Brain microvascular endothelial cell (primary cell): ENCODE measurements at regions not wholly inside any gene's neighbourhood (a gene's known extent, or its start where the extent isn't known, plus 50 kb on each side); places are given as distances from the start of the nearest gene placed in this dataset.

Experiments used
- DNase-seq: peaks from one replicate; pipeline ENCODE4 v3.0.0-alpha.2; 2020
- H3K27ac ChIP-seq: fragments of 250-450 bp; sonication (Bioruptor Pico); 2 replicates; pipeline ENCODE4 v1.5.1; 2020; ENCODE audit warnings: mild to moderate bottlenecking, moderate library complexity
- H3K27me3 ChIP-seq: fragments of 250-450 bp; sonication (Bioruptor Pico); replicated peaks from 2 replicates; pipeline ENCODE4 v1.5.1; 2020; ENCODE audit warnings: mild to moderate bottlenecking
- H3K36me3 ChIP-seq: fragments of 250-450 bp; sonication (Bioruptor Pico); replicated peaks from 2 replicates; pipeline ENCODE4 v1.5.1; 2020; ENCODE audit warnings: mild to moderate bottlenecking
- H3K4me3 ChIP-seq: 2 replicates; pipeline ENCODE4 v1.5.1; 2011; ENCODE audit warnings: low read depth, mild to moderate bottlenecking, control low read depth, low read length, moderate library complexity
- CTCF ChIP-seq: IDR thresholded peaks from 2 replicates; pipeline ENCODE4 v1.5.1; 2011; ENCODE audit warnings: low read depth, mild to moderate bottlenecking, moderate library complexity, low read length, control low read depth, inconsistent platforms; ENCODE audit errors: missing control alignments
- in situ Hi-C: cut with HindIII; loops from 2 replicates; pipeline ENCODE4 v1.10.0; 2017; ENCODE audit warnings: low sequenced_read_pairs, low pct_ligation_motif_present

GRCh38 chr14:49484180-49484579 is 102.0 kb downstream of the RPS29 start:
- in situ Hi-C loops: no loop called here
- Histone ChIP-seq H3K27me3 (no peaks in the 10 kb centered on the region), H3K36me3 (no peaks in the 10 kb centered on the region), H3K27ac (no peak overlapping the region), H3K4me3 (no peak overlapping the region)
- DNase-seq: no peak
- TF ChIP-seq CTCF: no peak

GRCh38 chr14:49483268-49483667 is 102.9 kb downstream of the RPS29 start:
- TF ChIP-seq CTCF: no peak
- no peak overlapping the region for H3K27ac ChIP-seq
- H3K27me3 ChIP-seq: no peaks in the 10 kb centered on the region
- in situ Hi-C loops: no loop called here
- H3K36me3 ChIP-seq: no peaks in the 10 kb centered on the region
- DNase-seq: no peak
- H3K4me3 ChIP-seq: no peak overlapping the region

GRCh38 chr14:49480979-49481498 is 105.1 kb downstream of the RPS29 start:
- DNase-seq: no peak
- Histone ChIP-seq H3K36me3 (no peaks in the 10 kb centered on the region), H3K27me3 (no peaks in the 10 kb centered on the region), H3K27ac (no peak overlapping the region), H3K4me3 (no peak overlapping the region)
- in situ Hi-C loops: no loop called here
- no peak for TF ChIP-seq CTCF

GRCh38 chr14:49480053-49480760 is 106.0 kb downstream of the RPS29 start:
- TF ChIP-seq CTCF: no peak
- no peak for DNase-seq
- in situ Hi-C loops: no loop called here

GRCh38 chr14:49479432-49479831 is 106.7 kb downstream of the RPS29 start:
- Histone ChIP-seq H3K36me3 (no peaks in the 10 kb centered on the region), H3K27me3 (no peaks in the 10 kb centered on the region), H3K27ac (no peak overlapping the region), H3K4me3 (no peak overlapping the region)
- in situ Hi-C loops: no loop called here
- no peak for TF ChIP-seq CTCF
- DNase-seq: no peak

More at GRCh38 chr14:49480053-49480760, 106.0 kb downstream of the RPS29 start:
- Histone ChIP-seq H3K36me3 (no peaks in the 10 kb centered on the region), H3K27me3 (no peaks in the 10 kb centered on the region), H3K27ac (no peak overlapping the region), H3K4me3 (no peak overlapping the region)

GRCh38 chr14:49478784-49479183 is 107.4 kb downstream of the RPS29 start:
- TF ChIP-seq CTCF: no peak
- DNase-seq: no peak
- Histone ChIP-seq H3K4me3 (no peak overlapping the region), H3K36me3 (no peaks in the 10 kb centered on the region), H3K27me3 (no peaks in the 10 kb centered on the region), H3K27ac (no peak overlapping the region)
- in situ Hi-C loops: no loop called here
